Mucosa of descending colon (tissue), 3 donors: ENCODE measurements at regions not wholly inside any gene's neighbourhood (a gene's known extent, or its start where the extent isn't known, plus 50 kb on each side); places are given as distances from the start of the nearest gene placed in this dataset.
A peak's percentile ranks its signal among the peaks of the same experiment; 100 is the strongest.

Experiments
- ATAC-seq: fragments of 200-7000 bp; cut with Tn5 transposase; one replicate; pipeline ENCODE4 v1.9.1; 2020; ENCODE audit warnings: mild to moderate bottlenecking, moderate library complexity
- DNase-seq, 3 donors: peaks; one replicate each; pipeline ENCODE4 v3.0.0-alpha.2; 2020
- H3K36me3 ChIP-seq: fragments of 200-600 bp; one replicate; pipeline ENCODE4 v1.8.0; 2021; ENCODE audit warnings: low read depth, mild to moderate bottlenecking
- H3K4me1 ChIP-seq: fragments of 200-600 bp; one replicate; pipeline ENCODE4 v1.8.0; 2021; ENCODE audit warnings: low read depth, mild to moderate bottlenecking
- H3K4me3 ChIP-seq: fragments of 200-600 bp; one replicate; pipeline ENCODE4 v1.8.0; 2021; ENCODE audit warnings: mild to moderate bottlenecking
- H3K9me3 ChIP-seq: fragments of 200-600 bp; one replicate; pipeline ENCODE4 v1.8.0; 2021; ENCODE audit warnings: mild to moderate bottlenecking
- CTCF ChIP-seq: fragments of 200-600 bp; IDR thresholded peaks from one replicate; pipeline ENCODE4 v1.8.0; 2022; ENCODE audit warnings: antibody characterized with exemption, mild to moderate bottlenecking
- intact Hi-C, 2 donors: fragments of 100-400 bp; cut with DNase I in 1 of 2; cut with micrococcal nuclease in 1 of 2; formaldehyde crosslinking; loops; one replicate each; pipeline versions ENCODE4 v1.11.0 to v1.11.1; 2022; cut with DNase I, micrococcal nuclease
- donor health status: DM: no; HTN: no; CAD: no; lungs with moderate emphysema.
- donor health status: DM: no; HTN: no; CAD: no.
- donor health status: DM: no; HTN: yes; CAD: no.

DNA sequence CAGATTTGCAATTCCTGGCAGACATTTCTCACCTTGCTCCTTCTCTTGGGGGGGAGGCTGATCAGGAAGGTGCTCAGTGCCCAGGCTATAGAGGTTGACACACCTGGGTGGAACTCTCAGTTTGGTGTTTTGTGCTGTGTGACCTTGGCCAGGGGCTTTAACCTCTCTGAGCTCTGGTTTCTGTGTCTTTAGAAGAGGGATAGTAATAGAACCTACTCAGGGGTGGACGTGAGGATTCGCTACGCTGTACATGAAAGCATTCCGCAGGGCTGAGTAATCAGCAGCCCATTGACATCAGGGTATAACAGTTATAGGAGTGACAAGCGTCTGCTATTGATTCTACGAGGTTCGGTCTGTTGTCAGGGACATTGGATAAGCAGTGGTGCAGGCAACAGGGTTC lies 98.1 kb downstream of the PHETA1 start:
- Histone ChIP-seq H3K36me3 (no peaks in the 10 kb centered on the region), H3K4me3 (no peak overlapping the region), H3K4me1 (no peaks in the 10 kb centered on the region), H3K9me3 (no peaks in the 10 kb centered on the region)
- intact Hi-C loops, result no loop called here
- ATAC-seq (no peak), DNase-seq (no peak)
- no peak for TF ChIP-seq CTCF

DNA sequence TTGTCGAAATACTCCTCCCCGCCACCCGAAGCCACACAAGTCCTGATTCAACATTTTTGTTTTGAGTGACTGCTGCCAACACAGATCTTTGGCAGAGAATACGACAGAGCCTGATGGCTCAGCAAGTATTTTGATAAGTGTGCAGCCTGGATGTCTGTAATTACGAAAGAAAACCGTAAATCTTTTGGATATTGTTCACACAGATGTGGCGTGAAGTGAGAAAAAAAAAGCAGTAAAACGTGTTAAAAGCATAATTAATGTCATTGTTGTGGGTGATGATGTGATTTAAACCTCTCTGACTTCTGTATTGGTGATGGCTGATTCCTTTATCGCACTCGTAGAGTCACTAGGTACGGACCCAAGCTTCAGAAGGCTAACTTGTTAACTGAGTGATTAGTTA lies 98.7 kb downstream of the PHETA1 start:
- H3K36me3 ChIP-seq, result no peaks in the 10 kb centered on the region
- H3K4me1 ChIP-seq, result no peaks in the 10 kb centered on the region
- no peak for TF ChIP-seq CTCF
- no peak for ATAC-seq
- no peak overlapping the region for H3K4me3 ChIP-seq
- H3K9me3 ChIP-seq, result no peaks in the 10 kb centered on the region
- no peak for DNase-seq
- intact Hi-C loops, result no loop called here

DNA sequence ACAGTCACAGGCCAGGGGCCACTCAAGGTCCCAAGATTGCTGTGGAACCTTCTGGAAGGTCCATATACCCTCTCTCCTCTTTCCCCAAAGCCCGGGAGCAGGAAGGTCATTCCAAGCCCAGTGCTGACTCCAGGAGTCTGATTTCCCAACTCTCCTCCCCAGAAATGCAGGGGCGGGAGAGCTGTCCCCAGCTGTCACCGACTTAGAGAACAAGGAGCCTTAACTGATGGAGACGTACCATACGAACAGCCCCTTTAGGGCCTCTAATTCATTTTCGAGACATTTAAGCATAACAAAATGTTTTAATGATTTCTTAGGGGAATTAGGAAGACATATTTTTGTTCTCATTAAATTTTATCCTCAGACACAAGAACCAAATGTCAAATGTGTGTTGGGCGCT lies 99.2 kb downstream of the PHETA1 start:
- no peak for TF ChIP-seq CTCF
- Histone ChIP-seq H3K9me3 (no peaks in the 10 kb centered on the region), H3K4me3 (no peak overlapping the region), H3K4me1 (no peaks in the 10 kb centered on the region), H3K36me3 (no peaks in the 10 kb centered on the region)
- no peak for ATAC-seq
- no peak for DNase-seq
- intact Hi-C loops, result no loop called here

- no peak for TF ChIP-seq CTCF
- Histone ChIP-seq H3K4me3 (no peak overlapping the region), H3K4me1 (no peaks in the 10 kb centered on the region), H3K9me3 (no peaks in the 10 kb centered on the region), H3K36me3 (no peaks in the 10 kb centered on the region)
- intact Hi-C loops, result no loop called here
- DNase-seq, result peak in 1 of 3 donors; percentile 2
- ATAC-seq, result no peak
These were observed 99.9 kb downstream of the PHETA1 start for GRCh38 chr12:111268738-111269572.

DNA sequence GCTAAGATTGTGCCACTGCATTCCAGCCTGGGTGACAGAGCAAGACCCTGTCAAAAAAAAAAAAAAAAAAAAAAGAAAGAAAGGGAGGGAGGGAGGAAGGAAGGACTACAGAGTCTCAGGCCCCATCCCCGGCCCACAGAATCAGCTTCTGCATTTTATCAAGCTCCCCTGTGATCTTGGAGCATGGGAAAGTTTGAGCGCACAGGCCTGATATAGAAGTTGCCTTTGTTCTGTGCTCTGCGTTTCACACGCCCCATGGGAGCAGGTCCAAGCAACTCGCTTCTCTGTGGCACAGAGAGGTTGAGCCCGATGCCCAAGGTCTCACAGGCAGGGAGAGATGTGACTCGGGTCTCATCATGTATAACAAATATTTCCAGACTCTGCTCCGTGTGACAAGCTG lies 101.8 kb downstream of the PHETA1 start:
- Histone ChIP-seq H3K36me3 (no peaks in the 10 kb centered on the region), H3K9me3 (no peaks in the 10 kb centered on the region), H3K4me1 (no peaks in the 10 kb centered on the region), H3K4me3 (no peak overlapping the region)
- DNase-seq (no peak), ATAC-seq (no peak)
- intact Hi-C loops, result no loop called here
- TF ChIP-seq CTCF, result no peak
